ENCODE measurements at regions not wholly inside any gene's neighbourhood (a gene's known extent, or its start where the extent isn't known, plus 50 kb on each side); places are given as distances from the start of the nearest gene placed in this dataset.

DNA sequence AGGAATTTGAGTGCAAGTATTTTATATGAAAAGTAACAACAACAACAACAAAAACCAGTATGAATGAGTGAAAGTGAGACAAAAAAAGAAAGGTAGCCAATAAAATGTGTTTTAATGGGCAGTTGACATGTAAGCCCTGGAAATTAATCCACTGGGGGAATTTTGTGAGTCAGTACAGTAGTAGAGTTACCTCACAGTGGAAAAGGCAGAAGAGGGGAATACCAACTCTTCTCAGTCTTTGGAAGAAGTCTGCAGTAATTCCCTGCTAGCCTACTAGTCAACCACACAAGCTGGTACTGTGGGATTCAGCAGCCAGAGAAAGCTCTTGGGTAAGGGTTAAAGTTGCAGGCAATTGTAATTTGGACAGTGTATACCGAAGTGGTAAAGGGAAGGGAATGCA lies 76.3 kb upstream of the IL15 start:
- TF ChIP-seq, protein P1, sequence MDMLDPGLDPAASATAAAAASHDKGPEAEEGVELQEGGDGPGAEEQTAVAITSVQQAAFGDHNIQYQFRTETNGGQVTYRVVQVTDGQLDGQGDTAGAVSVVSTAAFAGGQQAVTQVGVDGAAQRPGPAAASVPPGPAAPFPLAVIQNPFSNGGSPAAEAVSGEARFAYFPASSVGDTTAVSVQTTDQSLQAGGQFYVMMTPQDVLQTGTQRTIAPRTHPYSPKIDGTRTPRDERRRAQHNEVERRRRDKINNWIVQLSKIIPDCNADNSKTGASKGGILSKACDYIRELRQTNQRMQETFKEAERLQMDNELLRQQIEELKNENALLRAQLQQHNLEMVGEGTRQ (CRISPR knock-in tag; IDR thresholded peaks at IDR 0.05) = no peak
- TF ChIP-seq HDGF (IDR thresholded peaks at IDR 0.05) = no peak
- TF ChIP-seq EP400 (IDR thresholded peaks at IDR 0.05) = no peak
- no peak for TF ChIP-seq ZNF274 (IDR thresholded peaks at IDR 0.05; ENCODE audit: borderline replicate concordance, low read depth, low read length)
- no peak for TF ChIP-seq TARDBP (IDR thresholded peaks at IDR 0.05)
- no peak for TF ChIP-seq ZNF165 (CRISPR knock-in tag; IDR thresholded peaks at IDR 0.05; ENCODE audit: borderline replicate concordance)
- TF ChIP-seq CBX2 (IDR thresholded peaks at IDR 0.05; ENCODE audit: insufficient read depth, low read length, poor library complexity, severe bottlenecking) = no peak
- TF ChIP-seq, protein P2, sequence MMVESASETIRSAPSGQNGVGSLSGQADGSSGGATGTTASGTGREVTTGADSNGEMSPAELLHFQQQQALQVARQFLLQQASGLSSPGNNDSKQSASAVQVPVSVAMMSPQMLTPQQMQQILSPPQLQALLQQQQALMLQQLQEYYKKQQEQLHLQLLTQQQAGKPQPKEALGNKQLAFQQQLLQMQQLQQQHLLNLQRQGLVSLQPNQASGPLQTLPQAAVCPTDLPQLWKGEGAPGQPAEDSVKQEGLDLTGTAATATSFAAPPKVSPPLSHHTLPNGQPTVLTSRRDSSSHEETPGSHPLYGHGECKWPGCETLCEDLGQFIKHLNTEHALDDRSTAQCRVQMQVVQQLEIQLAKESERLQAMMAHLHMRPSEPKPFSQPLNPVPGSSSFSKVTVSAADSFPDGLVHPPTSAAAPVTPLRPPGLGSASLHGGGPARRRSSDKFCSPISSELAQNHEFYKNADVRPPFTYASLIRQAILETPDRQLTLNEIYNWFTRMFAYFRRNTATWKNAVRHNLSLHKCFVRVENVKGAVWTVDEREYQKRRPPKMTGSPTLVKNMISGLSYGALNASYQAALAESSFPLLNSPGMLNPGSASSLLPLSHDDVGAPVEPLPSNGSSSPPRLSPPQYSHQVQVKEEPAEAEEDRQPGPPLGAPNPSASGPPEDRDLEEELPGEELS (CRISPR knock-in tag; IDR thresholded peaks at IDR 0.05; ENCODE audit: borderline replicate concordance) = no peak
- no peak for TF ChIP-seq RAD51 (IDR thresholded peaks at IDR 0.05; ENCODE audit: borderline replicate concordance, low read depth)
- TF ChIP-seq, protein P3, sequence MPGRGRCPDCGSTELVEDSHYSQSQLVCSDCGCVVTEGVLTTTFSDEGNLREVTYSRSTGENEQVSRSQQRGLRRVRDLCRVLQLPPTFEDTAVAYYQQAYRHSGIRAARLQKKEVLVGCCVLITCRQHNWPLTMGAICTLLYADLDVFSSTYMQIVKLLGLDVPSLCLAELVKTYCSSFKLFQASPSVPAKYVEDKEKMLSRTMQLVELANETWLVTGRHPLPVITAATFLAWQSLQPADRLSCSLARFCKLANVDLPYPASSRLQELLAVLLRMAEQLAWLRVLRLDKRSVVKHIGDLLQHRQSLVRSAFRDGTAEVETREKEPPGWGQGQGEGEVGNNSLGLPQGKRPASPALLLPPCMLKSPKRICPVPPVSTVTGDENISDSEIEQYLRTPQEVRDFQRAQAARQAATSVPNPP (IDR thresholded peaks at IDR 0.05; ENCODE audit: borderline replicate concordance, insufficient read depth, insufficient read length) = no peak
- no peak for TF ChIP-seq GABPB1 (CRISPR knock-in tag; IDR thresholded peaks at IDR 0.05)
- no peak for TF ChIP-seq FOXJ3 (CRISPR knock-in tag; IDR thresholded peaks at IDR 0.05)
- TF ChIP-seq, protein P4, sequence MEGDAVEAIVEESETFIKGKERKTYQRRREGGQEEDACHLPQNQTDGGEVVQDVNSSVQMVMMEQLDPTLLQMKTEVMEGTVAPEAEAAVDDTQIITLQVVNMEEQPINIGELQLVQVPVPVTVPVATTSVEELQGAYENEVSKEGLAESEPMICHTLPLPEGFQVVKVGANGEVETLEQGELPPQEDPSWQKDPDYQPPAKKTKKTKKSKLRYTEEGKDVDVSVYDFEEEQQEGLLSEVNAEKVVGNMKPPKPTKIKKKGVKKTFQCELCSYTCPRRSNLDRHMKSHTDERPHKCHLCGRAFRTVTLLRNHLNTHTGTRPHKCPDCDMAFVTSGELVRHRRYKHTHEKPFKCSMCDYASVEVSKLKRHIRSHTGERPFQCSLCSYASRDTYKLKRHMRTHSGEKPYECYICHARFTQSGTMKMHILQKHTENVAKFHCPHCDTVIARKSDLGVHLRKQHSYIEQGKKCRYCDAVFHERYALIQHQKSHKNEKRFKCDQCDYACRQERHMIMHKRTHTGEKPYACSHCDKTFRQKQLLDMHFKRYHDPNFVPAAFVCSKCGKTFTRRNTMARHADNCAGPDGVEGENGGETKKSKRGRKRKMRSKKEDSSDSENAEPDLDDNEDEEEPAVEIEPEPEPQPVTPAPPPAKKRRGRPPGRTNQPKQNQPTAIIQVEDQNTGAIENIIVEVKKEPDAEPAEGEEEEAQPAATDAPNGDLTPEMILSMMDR (IDR thresholded peaks at IDR 0.05 in 2 of 3, conservative IDR thresholded peaks at IDR 0.05 in 1 of 3; ENCODE audit: insufficient read depth in 2 of 3, low read depth in 1 of 3, low read length in 3 of 3) = no peak
- TF ChIP-seq, protein P5, sequence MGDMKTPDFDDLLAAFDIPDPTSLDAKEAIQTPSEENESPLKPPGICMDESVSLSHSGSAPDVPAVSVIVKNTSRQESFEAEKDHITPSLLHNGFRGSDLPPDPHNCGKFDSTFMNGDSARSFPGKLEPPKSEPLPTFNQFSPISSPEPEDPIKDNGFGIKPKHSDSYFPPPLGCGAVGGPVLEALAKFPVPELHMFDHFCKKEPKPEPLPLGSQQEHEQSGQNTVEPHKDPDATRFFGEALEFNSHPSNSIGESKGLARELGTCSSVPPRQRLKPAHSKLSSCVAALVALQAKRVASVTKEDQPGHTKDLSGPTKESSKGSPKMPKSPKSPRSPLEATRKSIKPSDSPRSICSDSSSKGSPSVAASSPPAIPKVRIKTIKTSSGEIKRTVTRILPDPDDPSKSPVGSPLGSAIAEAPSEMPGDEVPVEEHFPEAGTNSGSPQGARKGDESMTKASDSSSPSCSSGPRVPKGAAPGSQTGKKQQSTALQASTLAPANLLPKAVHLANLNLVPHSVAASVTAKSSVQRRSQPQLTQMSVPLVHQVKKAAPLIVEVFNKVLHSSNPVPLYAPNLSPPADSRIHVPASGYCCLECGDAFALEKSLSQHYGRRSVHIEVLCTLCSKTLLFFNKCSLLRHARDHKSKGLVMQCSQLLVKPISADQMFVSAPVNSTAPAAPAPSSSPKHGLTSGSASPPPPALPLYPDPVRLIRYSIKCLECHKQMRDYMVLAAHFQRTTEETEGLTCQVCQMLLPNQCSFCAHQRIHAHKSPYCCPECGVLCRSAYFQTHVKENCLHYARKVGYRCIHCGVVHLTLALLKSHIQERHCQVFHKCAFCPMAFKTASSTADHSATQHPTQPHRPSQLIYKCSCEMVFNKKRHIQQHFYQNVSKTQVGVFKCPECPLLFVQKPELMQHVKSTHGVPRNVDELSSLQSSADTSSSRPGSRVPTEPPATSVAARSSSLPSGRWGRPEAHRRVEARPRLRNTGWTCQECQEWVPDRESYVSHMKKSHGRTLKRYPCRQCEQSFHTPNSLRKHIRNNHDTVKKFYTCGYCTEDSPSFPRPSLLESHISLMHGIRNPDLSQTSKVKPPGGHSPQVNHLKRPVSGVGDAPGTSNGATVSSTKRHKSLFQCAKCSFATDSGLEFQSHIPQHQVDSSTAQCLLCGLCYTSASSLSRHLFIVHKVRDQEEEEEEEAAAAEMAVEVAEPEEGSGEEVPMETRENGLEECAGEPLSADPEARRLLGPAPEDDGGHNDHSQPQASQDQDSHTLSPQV (IDR thresholded peaks at IDR 0.05) = no peak
